NCI-H446 treated with DMSO at 0.1 percent for 48 hours (cell line): ENCODE measurements at regions not wholly inside any gene's neighbourhood (a gene's known extent, or its start where the extent isn't known, plus 50 kb on each side); places are given as distances from the start of the nearest gene placed in this dataset.

Source experiments
- DNase-seq: peaks from one replicate; lab custom pipeline; 2025; lab: John Stamatoyannopoulos, UW

GRCh38 chr5:56588131-56588487 is 227.2 kb upstream of the MAP3K1 start:
- DNase-seq: no peak

- no peak for DNase-seq
Observed at GRCh38 chr5:56587381-56588130, 227.8 kb upstream of the MAP3K1 start.

GRCh38 chr5:56585999-56586691 is 229.2 kb upstream of the MAP3K1 start:
- no peak for DNase-seq

- DNase-seq: no peak
Observed at GRCh38 chr5:56585461-56585860, 229.9 kb upstream of the MAP3K1 start.

- DNase-seq: no peak
Observed at GRCh38 chr5:56581426-56581825, 233.9 kb upstream of the MAP3K1 start.

GRCh38 chr5:56580864-56581263 is 234.5 kb upstream of the MAP3K1 start:
- no peak for DNase-seq

GRCh38 chr5:56575821-56576220 is 239.5 kb upstream of the MAP3K1 start:
- DNase-seq: no peak

GRCh38 chr5:56574778-56575177 is 240.6 kb upstream of the MAP3K1 start:
- DNase-seq: no peak

- no peak for DNase-seq
Observed at GRCh38 chr5:56569566-56569965, 245.8 kb upstream of the MAP3K1 start.

GRCh38 chr5:56569076-56569475 is 246.3 kb upstream of the MAP3K1 start:
- no peak for DNase-seq

GRCh38 chr5:56567278-56567677 is 248.1 kb upstream of the MAP3K1 start:
- DNase-seq: no peak

GRCh38 chr5:56566374-56567249 is 248.7 kb upstream of the MAP3K1 start:
- DNase-seq: no peak

GRCh38 chr5:56565644-56566043 is 249.7 kb upstream of the MAP3K1 start:
- no peak for DNase-seq

GRCh38 chr5:56565283-56565615 is 250.1 kb upstream of the MAP3K1 start:
- DNase-seq: no peak

- DNase-seq: no peak
Observed at GRCh38 chr5:56564541-56565282, 250.6 kb upstream of the MAP3K1 start.

- no peak for DNase-seq
Observed at GRCh38 chr5:56561455-56561854, 253.9 kb upstream of the MAP3K1 start.

- no peak for DNase-seq
Observed at GRCh38 chr5:56558131-56558745, 257.1 kb upstream of the MAP3K1 start.

- DNase-seq: no peak
Observed at GRCh38 chr5:56557198-56557597, 258.2 kb upstream of the MAP3K1 start.

GRCh38 chr5:56552612-56553268 is 262.6 kb upstream of the MAP3K1 start:
- DNase-seq: no peak

- DNase-seq: no peak
Observed at GRCh38 chr5:56550227-56550626, 265.1 kb upstream of the MAP3K1 start.
